PFSK-1 (cell line): ENCODE measurements at regions not wholly inside any gene's neighbourhood (a gene's known extent, or its start where the extent isn't known, plus 50 kb on each side); places are given as distances from the start of the nearest gene placed in this dataset.

Experiments
- FOXP2 ChIP-seq: optimal IDR thresholded peaks from 2 replicates; pipeline ENCODE3; 2011; ENCODE audit warnings: borderline replicate concordance, control low read depth, inconsistent platforms; ENCODE audit not compliant: insufficient read depth; ENCODE audit errors: extremely low read length, extremely low read depth
- POLR2AphosphoS5 ChIP-seq: IDR thresholded peaks from 2 replicates; pipeline ENCODE4 v1.6.1; 2012; ENCODE audit warnings: low read depth, mild to moderate bottlenecking, control low read depth, low read length, moderate library complexity
- REST ChIP-seq, 2 experiments: IDR thresholded peaks; 2 replicates each; pipeline versions ENCODE4 v1.6.1 to v1.8.0; 2011 to 2012; ENCODE audit warnings: low read depth in 2 of 2, low read length in 2 of 2, control low read depth in 1 of 2, inconsistent platforms in 1 of 2, mild to moderate bottlenecking in 1 of 2, moderate library complexity in 1 of 2; ENCODE audit not compliant: insufficient read depth in 1 of 2
- SIN3A ChIP-seq: IDR thresholded peaks from 2 replicates; pipeline ENCODE4 v1.6.1; 2012; ENCODE audit warnings: mild to moderate bottlenecking, low read length, moderate library complexity, borderline replicate concordance; ENCODE audit not compliant: insufficient read depth
- TAF1 ChIP-seq: IDR thresholded peaks from 2 replicates; pipeline ENCODE4 v1.6.1; 2012; ENCODE audit warnings: low read length, control low read depth, borderline replicate concordance; ENCODE audit not compliant: insufficient read depth

- no peak for TF ChIP-seq TAF1
- TF ChIP-seq POLR2AphosphoS5, result no peak
- TF ChIP-seq SIN3A, result no peak
- no peak for TF ChIP-seq REST (IDR thresholded peaks at IDR 0.05; ENCODE audit: insufficient read depth in 1 of 2, low read depth in 2 of 2, low read length in 2 of 2)
- no peak for TF ChIP-seq FOXP2
Observed at GRCh38 chr18:73110307-73110706, 242.5 kb upstream of the NETO1 start.
